ENCODE measurements at regions not wholly inside any gene's neighbourhood (a gene's known extent, or its start where the extent isn't known, plus 50 kb on each side); places are given as distances from the start of the nearest gene placed in this dataset.

- H3K9me3 ChIP-seq (ENCODE audit: control insufficient read depth, insufficient read depth, low read depth, low read length) = no peaks in the 10 kb centered on the region
- POLR2A ChIA-PET = no interaction called here
- no peaks in the 10 kb centered on the region for H3K36me3 ChIP-seq (ENCODE audit: control insufficient read depth in 2 of 2, insufficient read depth in 1 of 2, low read length in 2 of 2)
- CTCF ChIA-PET = no interaction called here
- no peaks in the 10 kb centered on the region for H3K4me1 ChIP-seq (ENCODE audit: control insufficient read depth, insufficient read depth, low read length)
- no peak overlapping the region for H3K4me3 ChIP-seq (ENCODE audit: low read depth, low read length)
- no peak overlapping the region for H3K27ac ChIP-seq (ENCODE audit: extremely low read depth, low read depth, low read length)
- TF ChIP-seq ZNF837 (tag by site-specific recombination; IDR thresholded peaks at IDR 0.05) (no peak), REST (tag by site-specific recombination; IDR thresholded peaks at IDR 0.05) (no peak), ZBTB48 (tag by site-specific recombination; IDR thresholded peaks at IDR 0.05) (no peak), HOXD13 (CRISPR knock-in tag; IDR thresholded peaks at IDR 0.05; ENCODE audit: borderline replicate concordance) (no peak), ZFP37 (tag by site-specific recombination; IDR thresholded peaks at IDR 0.05) (no peak), ZNF610 (tag by site-specific recombination; IDR thresholded peaks at IDR 0.05; ENCODE audit: borderline replicate concordance) (no peak), ZNF571 (tag by site-specific recombination; IDR thresholded peaks at IDR 0.05) (no peak), PRDM6 (tag by site-specific recombination; IDR thresholded peaks at IDR 0.05) (no peak), ZNF221 (tag by site-specific recombination; IDR thresholded peaks at IDR 0.05; ENCODE audit: borderline replicate concordance) (no peak), ZNF202 (tag by site-specific recombination; IDR thresholded peaks at IDR 0.05; ENCODE audit: borderline replicate concordance) (no peak), ZSCAN5A (tag by site-specific recombination; IDR thresholded peaks at IDR 0.05) (no peak), ZNF785 (tag by site-specific recombination; IDR thresholded peaks at IDR 0.05) (no peak), ZNF488 (tag by site-specific recombination; IDR thresholded peaks at IDR 0.05) (no peak)
Observed at GRCh38 chr22:47257566-47257965, 495.1 kb downstream of the TBC1D22A start.

- Histone ChIP-seq H3K4me3 (ENCODE audit: low read depth, low read length) (no peak overlapping the region), H3K36me3 (ENCODE audit: control insufficient read depth in 2 of 2, insufficient read depth in 1 of 2, low read length in 2 of 2) (no peaks in the 10 kb centered on the region), H3K9me3 (ENCODE audit: control insufficient read depth, insufficient read depth, low read depth, low read length) (no peaks in the 10 kb centered on the region), H3K27ac (ENCODE audit: extremely low read depth, low read depth, low read length) (no peak overlapping the region), H3K4me1 (ENCODE audit: control insufficient read depth, insufficient read depth, low read length) (no peaks in the 10 kb centered on the region)
- ChIA-PET POLR2A (no interaction called here), CTCF (no interaction called here)
- TF ChIP-seq ZBTB1 (tag by site-specific recombination; IDR thresholded peaks at IDR 0.05) (no peak), TRIM28 (IDR thresholded peaks at IDR 0.05; ENCODE audit: borderline replicate concordance, low read length) (no peak), ZNF785 (tag by site-specific recombination; IDR thresholded peaks at IDR 0.05) (no peak), ZNF157 (tag by site-specific recombination; IDR thresholded peaks at IDR 0.05) (no peak), ZNF146 (tag by site-specific recombination; IDR thresholded peaks at IDR 0.05) (no peak), ZNF140 (tag by site-specific recombination; IDR thresholded peaks at IDR 0.05) (no peak), ZNF548 (tag by site-specific recombination; IDR thresholded peaks at IDR 0.05) (no peak), ZNF221 (tag by site-specific recombination; IDR thresholded peaks at IDR 0.05; ENCODE audit: borderline replicate concordance) (no peak), ZNF623 (tag by site-specific recombination; IDR thresholded peaks at IDR 0.05) (no peak), ZNF561 (tag by site-specific recombination; IDR thresholded peaks at IDR 0.05; ENCODE audit: borderline replicate concordance) (no peak), ZNF114 (tag by site-specific recombination; IDR thresholded peaks at IDR 0.05) (no peak), ZNF558 (tag by site-specific recombination; IDR thresholded peaks at IDR 0.05) (no peak), ZNF600 (tag by site-specific recombination; IDR thresholded peaks at IDR 0.05) (no peak), BCL11A (tag by site-specific recombination; IDR thresholded peaks at IDR 0.05; ENCODE audit: low read depth) (no peak), ZBTB7A (tag by site-specific recombination; IDR thresholded peaks at IDR 0.05; ENCODE audit: low read depth) (no peak)
Observed at GRCh38 chr22:47251911-47252310, 489.5 kb downstream of the TBC1D22A start.
